ENCODE measurements at regions not wholly inside any gene's neighbourhood (a gene's known extent, or its start where the extent isn't known, plus 50 kb on each side); places are given as distances from the start of the nearest gene placed in this dataset.

DNA sequence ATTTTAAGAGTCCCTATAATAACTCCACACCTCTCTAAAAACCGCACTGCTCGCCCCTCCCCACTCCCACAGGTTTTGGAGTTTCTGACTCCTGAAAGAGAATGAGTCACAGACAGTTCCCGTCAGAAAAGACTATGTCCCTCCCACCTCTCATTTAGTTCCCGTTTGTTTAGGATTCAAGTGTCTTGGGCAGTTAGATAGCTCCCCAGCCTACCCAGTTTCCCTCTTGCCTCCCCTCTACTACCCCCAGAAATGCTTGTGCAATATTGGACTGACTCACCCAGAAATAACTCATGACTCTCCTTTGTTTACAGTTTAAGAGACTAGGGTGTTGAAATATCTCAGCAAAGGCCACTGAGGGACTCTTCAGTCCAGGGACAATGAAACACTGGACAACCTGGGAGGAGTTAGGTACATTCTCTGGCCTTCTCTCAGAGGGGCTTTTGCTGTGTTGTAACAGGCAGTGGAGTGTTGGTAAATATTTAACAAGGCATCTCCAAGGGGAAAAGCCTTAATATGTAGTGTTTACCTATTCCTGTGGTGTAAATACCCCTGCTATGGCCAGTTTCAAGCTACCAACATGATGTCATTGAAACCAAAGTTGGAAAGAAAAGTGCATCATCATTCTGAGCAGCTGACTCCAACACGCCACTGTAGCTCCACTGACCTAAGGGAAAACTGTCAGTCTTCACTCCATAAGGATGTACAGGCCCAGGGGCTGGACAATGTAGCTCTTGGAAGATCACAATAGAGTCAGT is 96.1 kb upstream of the CHD2 start (continued):
- TF ChIP-seq, protein P1, sequence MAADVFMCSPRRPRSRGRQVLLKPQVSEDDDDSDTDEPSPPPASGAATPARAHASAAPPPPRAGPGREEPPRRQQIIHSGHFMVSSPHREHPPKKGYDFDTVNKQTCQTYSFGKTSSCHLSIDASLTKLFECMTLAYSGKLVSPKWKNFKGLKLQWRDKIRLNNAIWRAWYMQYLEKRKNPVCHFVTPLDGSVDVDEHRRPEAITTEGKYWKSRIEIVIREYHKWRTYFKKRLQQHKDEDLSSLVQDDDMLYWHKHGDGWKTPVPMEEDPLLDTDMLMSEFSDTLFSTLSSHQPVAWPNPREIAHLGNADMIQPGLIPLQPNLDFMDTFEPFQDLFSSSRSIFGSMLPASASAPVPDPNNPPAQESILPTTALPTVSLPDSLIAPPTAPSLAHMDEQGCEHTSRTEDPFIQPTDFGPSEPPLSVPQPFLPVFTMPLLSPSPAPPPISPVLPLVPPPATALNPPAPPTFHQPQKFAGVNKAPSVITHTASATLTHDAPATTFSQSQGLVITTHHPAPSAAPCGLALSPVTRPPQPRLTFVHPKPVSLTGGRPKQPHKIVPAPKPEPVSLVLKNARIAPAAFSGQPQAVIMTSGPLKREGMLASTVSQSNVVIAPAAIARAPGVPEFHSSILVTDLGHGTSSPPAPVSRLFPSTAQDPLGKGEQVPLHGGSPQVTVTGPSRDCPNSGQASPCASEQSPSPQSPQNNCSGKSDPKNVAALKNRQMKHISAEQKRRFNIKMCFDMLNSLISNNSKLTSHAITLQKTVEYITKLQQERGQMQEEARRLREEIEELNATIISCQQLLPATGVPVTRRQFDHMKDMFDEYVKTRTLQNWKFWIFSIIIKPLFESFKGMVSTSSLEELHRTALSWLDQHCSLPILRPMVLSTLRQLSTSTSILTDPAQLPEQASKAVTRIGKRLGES (CRISPR knock-in tag; IDR thresholded peaks at IDR 0.05; ENCODE audit: borderline replicate concordance): no peak
- peak; percentile 92 for TF ChIP-seq ZNF503 (CRISPR knock-in tag; IDR thresholded peaks at IDR 0.05)
- TF ChIP-seq NCOA2 (CRISPR knock-in tag; IDR thresholded peaks at IDR 0.05): peak; percentile 96
- TF ChIP-seq, protein P2, sequence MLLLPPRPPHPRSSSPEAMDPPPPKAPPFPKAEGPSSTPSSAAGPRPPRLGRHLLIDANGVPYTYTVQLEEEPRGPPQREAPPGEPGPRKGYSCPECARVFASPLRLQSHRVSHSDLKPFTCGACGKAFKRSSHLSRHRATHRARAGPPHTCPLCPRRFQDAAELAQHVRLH (CRISPR knock-in tag; IDR thresholded peaks at IDR 0.05; ENCODE audit: borderline replicate concordance, low read depth): peak; percentile 75
- TF ChIP-seq HOXA9 (CRISPR knock-in tag; IDR thresholded peaks at IDR 0.05; ENCODE audit: borderline replicate concordance): no peak
- TF ChIP-seq HDAC6 (IDR thresholded peaks at IDR 0.05; ENCODE audit: low read depth, low read length): no peak
- TF ChIP-seq GZF1 (CRISPR knock-in tag; IDR thresholded peaks at IDR 0.05): 0 out of 2 replicates have a peak, but pooled peaks have one; percentile 51
- peak; percentile 77; the same call in 1 of the 2 replicates for TF ChIP-seq ZNF780A (CRISPR knock-in tag; IDR thresholded peaks at IDR 0.05)
- no peak for TF ChIP-seq KAT2B (IDR thresholded peaks at IDR 0.05; ENCODE audit: borderline replicate concordance, low read depth, low read length)
- no peak for TF ChIP-seq LRRFIP1 (CRISPR knock-in tag; conservative IDR thresholded peaks at IDR 0.05)
- no peak for TF ChIP-seq ZNF382 (CRISPR knock-in tag; IDR thresholded peaks at IDR 0.05; ENCODE audit: borderline replicate concordance)
- 0 out of 2 replicates have a peak, but pooled peaks have one; percentile 40 for TF ChIP-seq FLYWCH1 (CRISPR knock-in tag; IDR thresholded peaks at IDR 0.05)
- no peak for TF ChIP-seq SIN3B (IDR thresholded peaks at IDR 0.05; ENCODE audit: low read length)
- no peak; the same call in 1 of the 2 replicates for TF ChIP-seq ZFP36L1 (CRISPR knock-in tag; IDR thresholded peaks at IDR 0.05)
- TF ChIP-seq NRL (CRISPR knock-in tag; IDR thresholded peaks at IDR 0.05; ENCODE audit: borderline replicate concordance): no peak
- no peak for TF ChIP-seq NCOA5 (CRISPR knock-in tag; IDR thresholded peaks at IDR 0.05)
- TF ChIP-seq SAFB2 (CRISPR knock-in tag; IDR thresholded peaks at IDR 0.05; ENCODE audit: borderline replicate concordance, low read depth): peak; percentile 63; the same call in 1 of the 2 replicates
- peak; percentile 35; the same call in 1 of the 2 replicates for TF ChIP-seq ZNF761 (CRISPR knock-in tag; conservative IDR thresholded peaks at IDR 0.05)
- no peak for TF ChIP-seq ARNT (IDR thresholded peaks at IDR 0.05)
- TF ChIP-seq MEIS1 (CRISPR knock-in tag; IDR thresholded peaks at IDR 0.05; ENCODE audit: borderline replicate concordance): peak; percentile 36; the same call in 1 of the 2 replicates
- TF ChIP-seq ZNF329 (CRISPR knock-in tag; IDR thresholded peaks at IDR 0.05; ENCODE audit: low read depth): peak; percentile 66; the same call in 1 of the 2 replicates
- peak; percentile 93 for TF ChIP-seq ATF7 (IDR thresholded peaks at IDR 0.05)
- peak; percentile 93 for TF ChIP-seq ATF7 (CRISPR knock-in tag; IDR thresholded peaks at IDR 0.05)
